NB4 (cell line): ENCODE measurements at regions not wholly inside any gene's neighbourhood (a gene's known extent, or its start where the extent isn't known, plus 50 kb on each side); places are given as distances from the start of the nearest gene placed in this dataset.

Experiments used
- DNase-seq: peaks from one replicate; pipeline ENCODE4 v3.0.0; 2010; ENCODE audit warnings: low read depth
- H3K4me3 ChIP-seq: one replicate; pipeline ENCODE4 v1.5.1; 2011; ENCODE audit warnings: mild to moderate bottlenecking, low read depth, low read length, moderate library complexity
- CTCF ChIP-seq: IDR thresholded peaks from one replicate; pipeline ENCODE4 v1.5.1; 2012; ENCODE audit warnings: low read depth, low read length
- MAX ChIP-seq: IDR thresholded peaks from 2 replicates; pipeline ENCODE4 v1.6.1; 2011; ENCODE audit warnings: low read depth, low read length
- MYC ChIP-seq: IDR thresholded peaks from 2 replicates; pipeline ENCODE4 v1.6.1; 2011; ENCODE audit warnings: low read depth, low read length
- POLR2A ChIP-seq: IDR thresholded peaks from 2 replicates; pipeline ENCODE4 v1.6.1; 2011; ENCODE audit warnings: mild to moderate bottlenecking; ENCODE audit not compliant: insufficient read length; ENCODE audit errors: extremely low read depth

DNA sequence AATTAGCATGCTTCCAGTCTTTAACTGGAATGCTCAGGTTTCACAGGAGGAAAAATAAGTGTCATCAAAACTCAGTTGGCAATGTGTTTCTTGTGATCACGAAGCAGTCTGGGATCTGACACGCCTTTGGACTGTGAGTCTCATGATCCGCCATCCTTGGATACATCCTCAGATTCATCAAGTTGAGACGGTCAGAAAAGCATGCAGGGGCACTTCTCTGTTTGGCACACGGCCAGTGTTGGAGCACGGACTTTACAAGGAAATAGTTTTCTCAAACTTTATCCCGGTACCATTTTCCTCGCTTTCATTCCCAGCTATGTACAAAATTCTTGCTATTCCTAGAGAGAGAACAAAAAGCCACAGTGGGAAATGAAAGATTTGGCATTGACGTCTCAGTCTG, 88.4 kb upstream of the PARP11 start:
- TF ChIP-seq CTCF, result no peak
- TF ChIP-seq MAX, result no peak
- TF ChIP-seq MYC, result no peak
- TF ChIP-seq POLR2A, result no peak
- DNase-seq, result no peak
- no peak overlapping the region for H3K4me3 ChIP-seq

GRCh38 chr12:3959799-3960560, 86.8 kb upstream of the PARP11 start:
- no peak for TF ChIP-seq MAX
- TF ChIP-seq POLR2A, result no peak
- no peak for TF ChIP-seq CTCF
- no peak for TF ChIP-seq MYC
- H3K4me3 ChIP-seq, result no peak overlapping the region
- no peak for DNase-seq

DNA sequence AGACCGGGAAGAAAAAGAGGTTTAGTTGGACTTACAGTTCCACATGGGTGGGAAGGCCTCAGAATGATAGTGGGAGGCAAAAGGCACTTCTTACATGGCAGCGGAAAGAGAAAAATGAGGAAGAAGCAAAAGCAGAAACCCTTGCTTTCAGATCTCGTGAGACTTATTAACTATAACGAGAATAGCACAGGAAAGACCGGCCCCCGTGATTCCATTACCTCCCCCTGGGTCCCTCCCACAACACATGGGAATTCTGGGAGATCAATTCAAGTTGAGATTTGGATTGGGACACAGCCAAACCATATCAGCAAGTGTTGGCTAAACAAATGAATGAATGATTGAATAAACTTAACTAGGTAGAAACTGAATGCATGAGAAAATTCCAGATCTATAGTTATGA, 85.3 kb upstream of the PARP11 start:
- H3K4me3 ChIP-seq, result no peak overlapping the region
- TF ChIP-seq POLR2A (no peak), MYC (no peak), MAX (no peak), CTCF (no peak)
- DNase-seq, result peak; percentile 21

DNA sequence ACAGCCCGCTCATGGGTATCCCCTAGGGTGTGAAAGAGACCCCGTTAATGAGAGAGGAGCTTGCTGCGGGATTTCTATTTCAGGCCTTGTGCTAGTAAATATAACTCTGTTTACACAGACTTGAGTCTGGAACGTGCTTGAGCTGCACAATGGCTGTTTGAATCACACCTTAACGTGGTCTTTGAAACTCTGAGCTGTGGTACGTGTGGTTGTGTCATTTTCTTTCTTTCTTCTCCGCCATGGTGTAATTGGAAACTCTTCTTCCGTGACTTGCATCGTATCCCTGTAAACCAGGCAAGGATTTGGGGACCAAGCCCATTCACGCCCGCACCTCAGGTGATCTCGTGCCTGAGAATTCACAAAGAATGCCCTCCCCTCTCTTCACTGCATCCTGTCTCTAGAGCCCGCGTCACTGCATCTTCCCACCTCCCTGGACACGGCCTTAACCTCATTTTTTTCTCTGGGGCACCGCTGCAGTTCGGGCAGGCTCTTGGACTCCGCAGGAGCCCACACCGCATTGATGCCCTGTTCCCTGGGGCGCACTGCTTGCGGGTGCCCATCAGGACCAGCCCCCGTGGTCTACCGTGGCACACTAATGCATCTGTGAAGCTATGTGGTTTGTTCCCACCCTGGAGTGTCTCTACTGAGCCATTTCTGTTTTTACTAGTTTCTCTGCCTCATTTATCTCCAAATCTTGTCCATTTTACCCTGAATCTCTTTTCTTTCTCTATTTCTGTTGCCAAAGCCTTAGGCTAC, 78.4 kb upstream of the PARP11 start:
- H3K4me3 ChIP-seq, result no peak overlapping the region

More for the DNA sequence above, 78.4 kb upstream of the PARP11 start:
- TF ChIP-seq CTCF, result no peak
- TF ChIP-seq MYC, result no peak
- TF ChIP-seq POLR2A, result no peak
- TF ChIP-seq MAX, result no peak
- no peak for DNase-seq
